Parathyroid adenoma (tissue), 2 donors: ENCODE measurements at regions not wholly inside any gene's neighbourhood (a gene's known extent, or its start where the extent isn't known, plus 50 kb on each side); places are given as distances from the start of the nearest gene placed in this dataset.

ENCODE experiments used
- H2AFZ ChIP-seq: fragments of 300-600 bp; sonication (generic); one replicate; pipeline ENCODE4 v1.7.0; 2017; ENCODE audit warnings: antibody characterized with exemption, mild to moderate bottlenecking
- H3K27ac ChIP-seq: fragments of 300-600 bp; sonication (generic); one replicate; pipeline ENCODE4 v1.7.0; 2017
- H3K27me3 ChIP-seq: fragments of 300-600 bp; sonication (generic); one replicate; pipeline ENCODE4 v1.7.0; 2017; ENCODE audit warnings: low read length; ENCODE audit not compliant: control insufficient read depth, insufficient read depth
- H3K36me3 ChIP-seq: fragments of 300-600 bp; sonication (generic); one replicate; pipeline ENCODE4 v1.7.0; 2017; ENCODE audit warnings: low read length; ENCODE audit not compliant: control insufficient read depth, insufficient read depth
- H3K4me1 ChIP-seq: fragments of 300-600 bp; sonication (generic); one replicate; pipeline ENCODE4 v1.7.0; 2017; ENCODE audit warnings: control low read depth
- H3K4me2 ChIP-seq: fragments of 300-600 bp; sonication (generic); one replicate; pipeline ENCODE4 v1.7.0; 2017; ENCODE audit warnings: low read length
- H3K4me3 ChIP-seq: fragments of 300-600 bp; sonication (generic); one replicate; pipeline ENCODE4 v1.7.0; 2017; ENCODE audit warnings: low read depth, low read length
- H3K79me2 ChIP-seq: fragments of 300-600 bp; sonication (generic); one replicate; pipeline ENCODE4 v1.7.0; 2017; ENCODE audit warnings: control low read depth
- H3K9ac ChIP-seq: fragments of 300-600 bp; sonication (generic); one replicate; pipeline ENCODE4 v1.7.0; 2017; ENCODE audit warnings: mild to moderate bottlenecking
- H3K9me3 ChIP-seq: fragments of 300-600 bp; sonication (generic); one replicate; pipeline ENCODE4 v1.7.0; 2017; ENCODE audit warnings: low read length; ENCODE audit not compliant: control insufficient read depth
- TF ChIP-seq, protein P1 (sequence below): fragments of 300-600 bp; sonication (generic); IDR thresholded peaks from one replicate; pipeline ENCODE4 v1.7.0; 2017; ENCODE audit warnings: antibody characterized with exemption, mild to moderate bottlenecking
- donor health status: primary hyperparathyroidism.

DNA sequence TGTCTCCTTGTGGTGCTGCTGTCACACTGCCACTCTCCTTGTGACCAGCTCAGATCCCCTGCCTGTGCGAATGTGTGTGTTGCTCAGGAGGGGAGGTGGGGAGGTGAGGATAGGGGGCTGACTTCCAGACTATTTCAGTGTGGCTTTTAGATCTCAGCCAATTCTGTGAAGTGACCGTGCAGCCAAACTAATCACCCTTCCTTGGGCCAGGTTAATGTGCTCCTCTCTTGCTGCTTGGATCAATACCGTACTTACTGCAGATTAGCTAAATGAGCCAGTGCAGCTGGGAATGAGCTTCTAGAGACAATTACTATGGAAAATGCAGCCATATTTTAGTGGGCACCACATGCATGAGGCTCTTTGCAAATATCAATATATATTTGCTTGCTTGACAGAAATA, 206.0 kb downstream of the MELK start:
- Histone ChIP-seq H3K4me2 (no peak overlapping the region), H3K9ac (no peak overlapping the region), H3K27ac (no peak overlapping the region), H3K27me3 (no peaks in the 10 kb centered on the region), H3K4me3 (no peak overlapping the region), H2AFZ (no peak overlapping the region), H3K9me3 (no peaks in the 10 kb centered on the region), H3K36me3 (no peaks in the 10 kb centered on the region), H3K4me1 (no peaks in the 10 kb centered on the region), H3K79me2 (no peaks in the 10 kb centered on the region)
- TF ChIP-seq, protein P1, sequence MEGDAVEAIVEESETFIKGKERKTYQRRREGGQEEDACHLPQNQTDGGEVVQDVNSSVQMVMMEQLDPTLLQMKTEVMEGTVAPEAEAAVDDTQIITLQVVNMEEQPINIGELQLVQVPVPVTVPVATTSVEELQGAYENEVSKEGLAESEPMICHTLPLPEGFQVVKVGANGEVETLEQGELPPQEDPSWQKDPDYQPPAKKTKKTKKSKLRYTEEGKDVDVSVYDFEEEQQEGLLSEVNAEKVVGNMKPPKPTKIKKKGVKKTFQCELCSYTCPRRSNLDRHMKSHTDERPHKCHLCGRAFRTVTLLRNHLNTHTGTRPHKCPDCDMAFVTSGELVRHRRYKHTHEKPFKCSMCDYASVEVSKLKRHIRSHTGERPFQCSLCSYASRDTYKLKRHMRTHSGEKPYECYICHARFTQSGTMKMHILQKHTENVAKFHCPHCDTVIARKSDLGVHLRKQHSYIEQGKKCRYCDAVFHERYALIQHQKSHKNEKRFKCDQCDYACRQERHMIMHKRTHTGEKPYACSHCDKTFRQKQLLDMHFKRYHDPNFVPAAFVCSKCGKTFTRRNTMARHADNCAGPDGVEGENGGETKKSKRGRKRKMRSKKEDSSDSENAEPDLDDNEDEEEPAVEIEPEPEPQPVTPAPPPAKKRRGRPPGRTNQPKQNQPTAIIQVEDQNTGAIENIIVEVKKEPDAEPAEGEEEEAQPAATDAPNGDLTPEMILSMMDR: no peak

DNA sequence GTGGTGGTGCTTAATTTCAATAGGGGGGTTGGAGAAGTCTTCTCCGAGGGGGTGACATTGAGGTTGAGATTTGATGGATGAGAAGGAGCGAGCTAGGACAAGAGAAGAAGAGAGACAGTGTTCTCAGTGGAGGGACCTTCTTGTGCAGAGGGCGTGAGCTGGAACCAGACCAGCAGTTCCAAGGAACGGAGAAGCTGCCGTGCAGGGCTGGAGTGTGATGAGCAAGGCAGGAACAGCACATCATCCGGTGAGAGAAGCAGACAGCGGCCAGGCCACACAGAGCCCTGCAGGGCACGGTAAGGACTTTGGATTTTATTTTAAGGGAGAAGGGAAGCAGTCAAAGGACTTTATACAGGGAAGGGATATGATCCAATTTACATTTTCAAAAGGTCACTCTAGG, 206.9 kb downstream of the MELK start:
- no peak overlapping the region for H3K4me2 ChIP-seq
- H3K4me3 ChIP-seq: no peak overlapping the region
- no peaks in the 10 kb centered on the region for H3K36me3 ChIP-seq
- TF ChIP-seq, protein P1: no peak
- no peak overlapping the region for H3K27ac ChIP-seq
- no peaks in the 10 kb centered on the region for H3K27me3 ChIP-seq
- H3K4me1 ChIP-seq: no peaks in the 10 kb centered on the region
- no peaks in the 10 kb centered on the region for H3K9me3 ChIP-seq
- no peak overlapping the region for H2AFZ ChIP-seq
- no peak overlapping the region for H3K9ac ChIP-seq
- H3K79me2 ChIP-seq: no peaks in the 10 kb centered on the region

DNA sequence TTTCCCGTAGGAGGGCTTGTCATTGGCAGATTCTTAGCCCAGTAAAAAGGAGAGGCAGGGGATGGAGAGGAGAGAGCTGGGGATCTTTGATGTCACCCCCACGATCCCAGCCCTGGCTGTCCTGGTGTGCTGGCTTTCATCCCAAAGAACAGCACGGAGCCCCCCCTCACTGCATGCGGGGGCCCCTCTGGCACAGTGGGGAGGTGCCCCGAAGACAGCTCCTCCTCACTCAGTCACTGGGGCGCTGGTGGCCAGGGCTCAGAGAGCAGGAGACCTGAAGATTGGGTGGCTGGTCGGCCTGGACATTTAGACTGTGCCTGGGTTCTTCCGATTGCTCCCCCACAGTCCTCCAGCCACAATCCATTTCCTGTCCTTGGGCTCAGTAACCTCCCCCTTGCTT, 207.5 kb downstream of the MELK start:
- Histone ChIP-seq H3K4me1 (no peaks in the 10 kb centered on the region), H3K27ac (no peak overlapping the region), H3K4me2 (no peak overlapping the region), H3K4me3 (no peak overlapping the region), H3K9me3 (no peaks in the 10 kb centered on the region), H3K9ac (no peak overlapping the region), H3K27me3 (no peaks in the 10 kb centered on the region), H3K36me3 (no peaks in the 10 kb centered on the region), H2AFZ (no peak overlapping the region), H3K79me2 (no peaks in the 10 kb centered on the region)
- TF ChIP-seq, protein P1: no peak

DNA sequence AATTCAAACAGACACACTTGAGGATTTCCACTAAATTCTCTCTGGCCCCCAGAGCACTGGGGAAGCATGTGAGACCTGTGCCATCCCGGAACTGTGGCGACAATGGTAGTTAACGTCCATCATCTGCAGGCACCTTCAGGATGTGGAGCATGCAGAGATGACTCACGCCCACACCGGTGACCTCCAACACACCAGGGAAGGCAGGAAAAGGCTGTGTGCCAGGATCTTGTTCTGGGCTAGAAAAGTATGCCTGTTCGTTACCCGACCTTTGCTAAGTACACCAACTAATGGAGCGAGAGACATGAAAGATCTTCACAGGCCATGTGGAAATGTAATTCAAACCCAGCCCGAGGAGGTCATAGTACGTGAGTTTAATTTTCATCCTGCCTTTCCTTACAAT, 208.8 kb downstream of the MELK start:
- no peaks in the 10 kb centered on the region for H3K27me3 ChIP-seq
- H3K27ac ChIP-seq: no peak overlapping the region
- H3K4me3 ChIP-seq: no peak overlapping the region
- no peaks in the 10 kb centered on the region for H3K36me3 ChIP-seq
- H3K79me2 ChIP-seq: no peaks in the 10 kb centered on the region
- H2AFZ ChIP-seq: no peak overlapping the region
- H3K9ac ChIP-seq: no peak overlapping the region
- H3K4me2 ChIP-seq: no peak overlapping the region
- no peaks in the 10 kb centered on the region for H3K4me1 ChIP-seq
- TF ChIP-seq, protein P1: no peak
- no peaks in the 10 kb centered on the region for H3K9me3 ChIP-seq
